ENCODE measurements at regions not wholly inside any gene's neighbourhood (a gene's known extent, or its start where the extent isn't known, plus 50 kb on each side); places are given as distances from the start of the nearest gene placed in this dataset.

DNA sequence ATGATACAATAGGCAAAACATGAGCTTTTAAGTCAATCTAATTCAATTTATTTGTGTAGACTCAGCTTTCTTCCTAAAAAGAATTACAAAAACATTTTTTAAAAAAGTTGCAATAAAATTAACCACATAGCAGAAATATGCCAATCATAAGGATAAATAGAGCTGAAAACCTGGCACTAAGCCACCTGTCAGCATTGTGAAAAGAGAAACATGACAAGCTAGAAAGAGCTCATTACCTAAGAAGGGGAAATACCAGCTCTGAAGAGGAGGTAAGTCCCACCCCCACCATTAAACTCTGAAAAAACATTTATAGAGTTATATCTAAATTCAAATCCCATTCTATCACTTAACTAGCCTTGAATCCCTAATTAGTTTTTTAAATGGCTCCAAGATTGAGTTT is 372.9 kb downstream of the OSTF1 start:
- TF ChIP-seq, protein P1, sequence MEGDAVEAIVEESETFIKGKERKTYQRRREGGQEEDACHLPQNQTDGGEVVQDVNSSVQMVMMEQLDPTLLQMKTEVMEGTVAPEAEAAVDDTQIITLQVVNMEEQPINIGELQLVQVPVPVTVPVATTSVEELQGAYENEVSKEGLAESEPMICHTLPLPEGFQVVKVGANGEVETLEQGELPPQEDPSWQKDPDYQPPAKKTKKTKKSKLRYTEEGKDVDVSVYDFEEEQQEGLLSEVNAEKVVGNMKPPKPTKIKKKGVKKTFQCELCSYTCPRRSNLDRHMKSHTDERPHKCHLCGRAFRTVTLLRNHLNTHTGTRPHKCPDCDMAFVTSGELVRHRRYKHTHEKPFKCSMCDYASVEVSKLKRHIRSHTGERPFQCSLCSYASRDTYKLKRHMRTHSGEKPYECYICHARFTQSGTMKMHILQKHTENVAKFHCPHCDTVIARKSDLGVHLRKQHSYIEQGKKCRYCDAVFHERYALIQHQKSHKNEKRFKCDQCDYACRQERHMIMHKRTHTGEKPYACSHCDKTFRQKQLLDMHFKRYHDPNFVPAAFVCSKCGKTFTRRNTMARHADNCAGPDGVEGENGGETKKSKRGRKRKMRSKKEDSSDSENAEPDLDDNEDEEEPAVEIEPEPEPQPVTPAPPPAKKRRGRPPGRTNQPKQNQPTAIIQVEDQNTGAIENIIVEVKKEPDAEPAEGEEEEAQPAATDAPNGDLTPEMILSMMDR (IDR thresholded peaks at IDR 0.05; ENCODE audit: poor library complexity, severe bottlenecking): no peak
- TF ChIP-seq REST (IDR thresholded peaks at IDR 0.05; ENCODE audit: borderline replicate concordance) (no peak), TAF1 (IDR thresholded peaks at IDR 0.05; ENCODE audit: low read depth) (no peak), RAD21 (conservative IDR thresholded peaks at IDR 0.05) (no peak)
